Sigmoid colon (tissue), 3 donors: ENCODE measurements at regions not wholly inside any gene's neighbourhood (a gene's known extent, or its start where the extent isn't known, plus 50 kb on each side); places are given as distances from the start of the nearest gene placed in this dataset.

Experiments
- POLR2A ChIP-seq, 2 donors: fragments of 450-650 bp; IDR thresholded peaks; one replicate each; pipeline ENCODE4 v1.6.1; 2016; ENCODE audit warnings: antibody characterized with exemption in 2 of 2, mild to moderate bottlenecking in 2 of 2, moderate library complexity in 2 of 2
- TF ChIP-seq, protein P1 (sequence below), 4 experiments: fragments of 450-650 bp in 3 of 4; fragments of 200-600 bp in 1 of 4; IDR thresholded peaks; one replicate each; pipeline ENCODE4 v1.5.1; 2016 to 2019; ENCODE audit warnings: antibody characterized with exemption in 4 of 4, mild to moderate bottlenecking in 3 of 4, moderate library complexity in 2 of 4

DNA sequence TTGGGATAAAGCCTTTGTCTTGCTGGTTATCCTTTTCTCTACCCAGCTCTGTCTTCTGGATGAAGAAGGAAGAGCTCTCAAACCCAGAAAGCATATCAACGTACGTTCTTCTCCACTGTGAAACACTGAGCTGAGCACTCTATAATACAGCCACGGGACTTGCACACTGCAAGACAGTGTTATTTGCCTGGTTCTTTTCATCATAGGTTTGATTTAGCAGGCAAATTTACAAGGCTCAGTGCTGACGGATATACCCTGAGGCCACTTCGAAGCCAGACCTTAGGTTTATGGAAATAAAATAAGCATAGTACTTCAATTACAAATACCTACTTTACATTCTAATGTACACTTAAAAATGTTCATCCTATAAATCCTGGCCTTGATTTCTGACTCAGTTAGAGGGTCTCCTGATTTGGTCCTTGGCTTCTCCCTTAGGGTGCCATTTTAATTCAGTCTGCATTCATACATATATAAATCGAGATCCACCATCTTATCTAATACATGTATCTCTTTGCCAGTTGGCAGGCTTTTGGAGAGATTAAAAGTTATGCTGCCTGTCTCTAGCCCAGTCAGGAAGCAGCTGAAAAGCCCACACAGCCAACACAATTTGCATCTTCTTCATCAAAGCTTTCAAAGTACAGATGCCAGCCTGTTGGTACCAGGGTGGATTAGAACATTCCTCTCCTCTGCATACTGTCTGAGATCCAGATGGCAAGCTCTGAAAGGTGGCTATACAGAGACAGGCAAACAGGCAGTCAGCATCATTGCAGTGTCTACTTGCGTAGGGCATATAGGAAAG, 194.4 kb downstream of the DEPDC1B start:
- TF ChIP-seq POLR2A (IDR thresholded peaks at IDR 0.05), result no peak
- TF ChIP-seq, protein P1, sequence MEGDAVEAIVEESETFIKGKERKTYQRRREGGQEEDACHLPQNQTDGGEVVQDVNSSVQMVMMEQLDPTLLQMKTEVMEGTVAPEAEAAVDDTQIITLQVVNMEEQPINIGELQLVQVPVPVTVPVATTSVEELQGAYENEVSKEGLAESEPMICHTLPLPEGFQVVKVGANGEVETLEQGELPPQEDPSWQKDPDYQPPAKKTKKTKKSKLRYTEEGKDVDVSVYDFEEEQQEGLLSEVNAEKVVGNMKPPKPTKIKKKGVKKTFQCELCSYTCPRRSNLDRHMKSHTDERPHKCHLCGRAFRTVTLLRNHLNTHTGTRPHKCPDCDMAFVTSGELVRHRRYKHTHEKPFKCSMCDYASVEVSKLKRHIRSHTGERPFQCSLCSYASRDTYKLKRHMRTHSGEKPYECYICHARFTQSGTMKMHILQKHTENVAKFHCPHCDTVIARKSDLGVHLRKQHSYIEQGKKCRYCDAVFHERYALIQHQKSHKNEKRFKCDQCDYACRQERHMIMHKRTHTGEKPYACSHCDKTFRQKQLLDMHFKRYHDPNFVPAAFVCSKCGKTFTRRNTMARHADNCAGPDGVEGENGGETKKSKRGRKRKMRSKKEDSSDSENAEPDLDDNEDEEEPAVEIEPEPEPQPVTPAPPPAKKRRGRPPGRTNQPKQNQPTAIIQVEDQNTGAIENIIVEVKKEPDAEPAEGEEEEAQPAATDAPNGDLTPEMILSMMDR (IDR thresholded peaks at IDR 0.05), result no peak
